Stimulated activated CD4-positive, alpha-beta T cell treated with anti-CD3 and anti-CD28 coated beads, TNF-alpha, amount 100 ng/mL, for 24 hours (primary cell): ENCODE measurements at regions not wholly inside any gene's neighbourhood (a gene's known extent, or its start where the extent isn't known, plus 50 kb on each side); places are given as distances from the start of the nearest gene placed in this dataset.
"Not testable (repeated sequence)": the region's sequence is repeated elsewhere in the genome, so short reads cannot be mapped to it uniquely, and the experiment has no call there.

Experiments
- DNase-seq, 3 experiments: peaks; one replicate each; pipeline ENCODE4 v3.0.0-alpha.2; 2020; ENCODE audit warnings: low read depth in 3 of 3

- DNase-seq: no peak
Measured at GRCh38 chr13:24931450-24932251, 164.3 kb upstream of the PABPC3 start.

GRCh38 chr13:24933106-24934023 is 162.6 kb upstream of the PABPC3 start:
- not testable (repeated sequence) for DNase-seq

- DNase-seq: not testable (repeated sequence)
Measured at GRCh38 chr13:24934024-24934385, 161.9 kb upstream of the PABPC3 start.

GRCh38 chr13:24938966-24939365 is 157.0 kb upstream of the PABPC3 start:
- DNase-seq: no peak

GRCh38 chr13:24941023-24941713 is 154.8 kb upstream of the PABPC3 start:
- DNase-seq: not testable (repeated sequence)

- DNase-seq: no peak
Measured at GRCh38 chr13:24943136-24943535, 152.8 kb upstream of the PABPC3 start.

GRCh38 chr13:24944073-24944472 is 151.9 kb upstream of the PABPC3 start:
- DNase-seq: not testable (repeated sequence)

GRCh38 chr13:24948977-24949376 is 147.0 kb upstream of the PABPC3 start:
- DNase-seq: not testable (repeated sequence)

GRCh38 chr13:24950611-24951010 is 145.3 kb upstream of the PABPC3 start:
- DNase-seq: not testable (repeated sequence)

GRCh38 chr13:24967970-24968369 is 128.0 kb upstream of the PABPC3 start:
- not testable (repeated sequence) for DNase-seq

GRCh38 chr13:24968416-24968815 is 127.5 kb upstream of the PABPC3 start:
- DNase-seq: not testable (repeated sequence)

- DNase-seq: not testable (repeated sequence)
Measured at GRCh38 chr13:24973102-24973501, 122.8 kb upstream of the PABPC3 start.

GRCh38 chr13:24981181-24981803 is 114.6 kb upstream of the PABPC3 start:
- not testable (repeated sequence) for DNase-seq

GRCh38 chr13:24982333-24982999 is 113.5 kb upstream of the PABPC3 start:
- DNase-seq: no peak

- no peak for DNase-seq
Measured at GRCh38 chr13:24983094-24983493, 112.8 kb upstream of the PABPC3 start.

- DNase-seq: no peak
Measured at GRCh38 chr13:24984134-24984533, 111.8 kb upstream of the PABPC3 start.

GRCh38 chr13:24985107-24985506 is 110.8 kb upstream of the PABPC3 start:
- no peak for DNase-seq

- DNase-seq: no peak
Measured at GRCh38 chr13:24985896-24986295, 110.0 kb upstream of the PABPC3 start.

- DNase-seq: no peak
Measured at GRCh38 chr13:24986826-24987225, 109.1 kb upstream of the PABPC3 start.

- not testable (repeated sequence) for DNase-seq
Measured at GRCh38 chr13:24989959-24990358, 106.0 kb upstream of the PABPC3 start.

- not testable (repeated sequence) for DNase-seq
Measured at GRCh38 chr13:24992946-24993345, 103.0 kb upstream of the PABPC3 start.
